SKM-1 treated with dmso at 0.1 percent for 144 hours (cell line): ENCODE measurements at regions not wholly inside any gene's neighbourhood (a gene's known extent, or its start where the extent isn't known, plus 50 kb on each side); places are given as distances from the start of the nearest gene placed in this dataset.
"Not testable (repeated sequence)": the region's sequence is repeated elsewhere in the genome, so short reads cannot be mapped to it uniquely, and the experiment has no call there.

Experiments
- DNase-seq: peaks from one replicate; lab custom pipeline; 2025; ENCODE audit not compliant: unreplicated experiment; lab: John Stamatoyannopoulos, UW

DNA sequence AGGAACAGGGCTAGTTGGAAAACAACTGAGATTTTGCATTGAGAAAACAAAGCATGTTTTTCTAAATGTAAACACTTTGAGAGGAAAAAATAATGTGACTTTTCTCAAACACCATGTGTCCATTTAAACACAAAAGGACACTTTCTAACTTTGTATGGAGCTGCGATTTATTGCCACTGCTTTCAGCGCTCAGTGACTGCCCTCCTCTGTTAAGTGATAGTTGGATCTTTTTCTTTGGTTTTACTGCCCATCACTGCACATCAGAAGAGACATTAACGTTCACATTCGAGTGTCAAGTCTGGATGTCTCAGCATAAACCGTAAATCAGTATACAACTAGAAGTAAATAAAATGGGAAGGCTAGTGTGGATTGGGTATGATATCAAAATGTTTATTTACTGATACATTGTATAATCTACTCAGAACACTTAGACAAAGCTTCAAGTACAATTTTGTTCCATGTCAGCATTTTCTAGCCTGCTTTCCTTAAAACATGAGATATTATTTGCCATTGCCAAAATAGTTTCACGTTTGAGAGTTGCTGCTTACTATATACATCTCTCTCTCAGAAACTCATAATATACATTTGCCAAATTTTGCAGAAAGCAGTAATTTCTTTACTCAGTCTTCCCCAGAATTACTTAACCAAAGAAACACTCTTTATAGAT lies 237.6 kb downstream of the IKZF2 start:
- DNase-seq, result no peak

DNA sequence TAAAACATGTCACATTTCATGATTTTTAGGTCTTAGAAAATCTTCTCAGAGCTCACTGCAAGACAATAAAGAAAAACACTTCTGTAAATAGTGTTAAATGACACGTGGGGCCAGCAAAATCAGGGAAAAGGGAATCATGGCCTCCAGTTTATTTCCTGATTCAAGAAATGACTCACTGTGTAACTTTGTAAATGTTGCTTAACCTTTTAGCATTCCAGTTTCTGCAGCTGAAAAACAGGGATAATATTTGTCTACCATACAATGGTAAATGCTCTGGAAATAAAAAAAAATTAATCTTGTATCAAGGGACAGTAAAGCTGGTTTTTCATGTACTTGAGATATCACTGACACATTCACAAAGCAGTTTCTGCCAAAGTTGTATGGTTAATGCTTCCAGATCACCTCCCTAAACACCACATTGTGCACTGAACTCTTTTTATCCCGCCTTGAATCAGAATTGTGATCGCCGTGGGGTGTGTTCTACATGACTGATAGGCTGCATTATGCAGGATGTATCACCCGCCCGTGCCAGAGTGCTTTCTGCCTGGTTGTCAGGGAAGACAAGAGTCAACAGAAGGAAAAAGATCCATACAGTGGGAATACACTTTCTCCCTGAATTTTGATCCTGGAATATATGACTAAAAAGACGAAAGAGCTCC lies 238.8 kb downstream of the IKZF2 start:
- DNase-seq, result no peak

GRCh38 chr2:212911011-212911410 lies 240.4 kb downstream of the IKZF2 start:
- no peak for DNase-seq

DNA sequence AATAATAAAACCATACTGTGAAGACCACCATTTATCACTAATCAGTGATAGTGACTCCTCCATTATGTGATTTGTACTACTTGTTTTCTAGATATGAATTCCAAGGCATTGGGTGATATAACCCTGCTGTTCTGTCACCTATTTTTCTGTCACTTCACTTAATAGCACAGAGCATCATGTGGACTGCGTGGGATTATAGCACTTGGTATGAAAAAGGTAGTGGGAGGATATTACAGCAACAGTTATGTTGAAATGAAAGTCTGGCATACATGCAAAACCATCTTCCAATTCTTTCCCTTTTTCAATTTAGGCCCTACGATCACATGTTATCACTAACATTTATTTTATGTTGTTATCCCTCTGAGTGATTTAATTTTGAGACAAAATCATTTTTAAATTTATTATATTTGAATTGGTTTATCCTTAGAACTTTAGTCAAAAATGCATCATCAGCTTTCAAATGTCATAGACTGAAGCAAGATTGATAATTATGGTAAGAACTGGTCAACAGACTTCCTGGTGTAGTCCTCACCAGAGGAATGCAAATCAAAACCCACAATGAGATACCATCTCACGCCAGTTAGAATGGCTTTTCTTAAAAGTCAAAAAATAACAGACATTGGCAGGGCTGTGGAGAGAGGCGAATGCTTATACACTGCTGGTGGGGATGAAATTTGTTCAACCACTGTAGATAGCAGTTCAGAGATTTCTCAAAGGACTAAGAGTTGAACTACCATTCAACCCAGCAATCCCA lies 242.6 kb downstream of the IKZF2 start:
- DNase-seq, result peak; percentile 5

GRCh38 chr2:212908031-212908430 lies 243.4 kb downstream of the IKZF2 start:
- DNase-seq, result no peak

- no peak for DNase-seq
These were observed 244.8 kb downstream of the IKZF2 start for GRCh38 chr2:212906620-212907019.

DNA sequence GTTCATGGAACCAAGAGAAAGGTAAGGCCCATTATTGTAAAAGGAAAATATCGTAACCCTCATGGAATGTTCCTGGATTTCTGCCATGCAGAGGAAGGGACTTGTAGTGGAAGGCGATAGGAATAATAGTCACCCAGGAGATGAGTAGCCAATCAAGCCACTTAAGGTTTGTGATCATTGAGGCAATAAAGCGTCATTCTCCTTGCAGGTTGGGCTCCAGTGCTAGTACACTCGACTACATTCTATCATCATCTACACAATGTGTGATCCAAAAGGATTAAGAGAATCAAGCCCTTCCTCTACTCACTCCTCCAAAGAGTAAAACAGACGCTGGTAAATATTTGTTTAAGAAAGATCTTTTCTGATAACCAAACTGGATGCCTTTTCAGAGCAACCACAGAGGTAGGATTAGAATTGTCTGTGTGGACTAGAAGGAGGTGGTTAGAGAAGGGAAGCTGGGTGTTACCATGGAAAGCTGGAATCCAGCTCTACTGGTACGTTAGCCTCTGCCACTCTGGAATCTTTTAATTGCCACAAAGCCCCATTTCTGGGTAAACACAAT lies 245.7 kb downstream of the IKZF2 start:
- no peak for DNase-seq

DNA sequence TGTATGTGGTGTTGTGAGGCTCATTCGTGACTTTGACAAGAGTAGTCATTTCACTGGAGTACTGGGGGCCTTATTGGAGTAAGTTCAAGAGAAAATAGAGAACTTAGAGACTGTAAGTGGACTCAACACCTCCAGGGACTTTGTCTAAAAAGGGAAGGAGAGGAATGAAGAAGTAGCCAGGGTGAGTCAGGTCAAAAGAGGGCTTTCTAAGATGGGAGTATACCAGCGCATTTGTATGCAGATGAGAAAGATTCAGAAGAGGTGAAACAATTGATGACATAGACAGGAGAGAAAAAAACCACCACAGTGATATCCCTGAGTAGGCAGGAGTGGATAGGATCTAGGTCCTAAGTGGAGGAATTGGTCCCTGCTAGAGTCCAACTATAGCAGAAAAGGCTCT lies 246.8 kb downstream of the IKZF2 start:
- peak; percentile 94 for DNase-seq

DNA sequence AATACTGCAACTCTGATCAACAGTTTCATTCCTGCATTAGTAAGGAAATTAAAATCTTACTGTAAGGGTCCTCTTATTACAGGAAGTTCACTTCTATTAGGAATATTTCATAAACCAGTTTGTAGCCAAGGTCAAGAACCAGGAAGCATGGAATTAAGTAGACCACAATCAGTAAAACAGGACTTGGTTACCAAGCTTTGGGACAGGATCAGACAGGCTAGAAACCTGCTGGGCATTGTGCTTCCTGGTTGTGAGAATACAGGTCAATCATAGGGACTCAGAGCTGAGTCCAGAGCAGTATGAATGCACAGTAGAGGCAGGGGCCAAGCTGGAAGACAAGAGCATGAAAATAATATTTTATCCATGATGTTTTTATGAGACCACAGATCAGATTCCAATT lies 248.0 kb downstream of the IKZF2 start:
- DNase-seq, result no peak

GRCh38 chr2:212902421-212902820 lies 249.0 kb downstream of the IKZF2 start:
- no peak for DNase-seq

- DNase-seq, result no peak
These were observed 249.7 kb downstream of the IKZF2 start for GRCh38 chr2:212901604-212902275.

DNA sequence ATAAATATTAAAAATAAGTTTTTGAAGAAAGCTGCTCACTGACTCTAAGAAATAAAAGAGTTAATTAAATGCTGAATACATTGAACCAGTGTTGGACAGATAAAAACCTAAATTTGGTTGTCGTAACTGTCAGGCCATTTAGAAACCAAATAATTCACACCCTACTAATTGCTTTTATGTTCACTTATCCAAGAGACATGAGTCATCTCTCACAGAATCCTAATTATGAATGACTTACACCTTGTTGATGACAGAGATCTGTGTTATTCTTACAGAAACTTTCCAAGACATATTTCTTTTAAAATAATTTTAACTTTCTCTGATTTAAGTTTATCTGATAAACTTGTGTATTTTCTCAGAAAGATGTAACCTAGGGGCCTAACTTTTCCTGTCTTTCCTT lies 250.7 kb downstream of the IKZF2 start:
- DNase-seq, result no peak

DNA sequence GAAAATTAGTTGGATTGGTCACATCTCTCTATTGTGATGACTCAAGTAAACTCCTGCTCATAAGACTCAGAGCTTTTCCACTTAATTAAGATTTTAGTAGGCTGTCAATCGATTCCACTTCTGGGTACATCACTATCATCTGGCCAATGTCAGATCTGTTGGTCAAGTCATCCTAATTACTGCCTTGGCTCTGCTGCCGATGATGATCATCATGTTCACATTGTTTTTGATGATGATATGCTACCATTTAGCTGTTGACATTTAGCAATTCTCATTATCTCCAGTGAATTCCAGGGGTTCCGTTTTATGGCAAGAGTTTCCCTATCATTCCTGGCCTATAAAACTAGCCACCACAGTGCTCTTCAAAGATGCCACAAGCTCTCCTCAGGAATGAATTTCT lies 253.4 kb downstream of the IKZF2 start:
- DNase-seq, result no peak

DNA sequence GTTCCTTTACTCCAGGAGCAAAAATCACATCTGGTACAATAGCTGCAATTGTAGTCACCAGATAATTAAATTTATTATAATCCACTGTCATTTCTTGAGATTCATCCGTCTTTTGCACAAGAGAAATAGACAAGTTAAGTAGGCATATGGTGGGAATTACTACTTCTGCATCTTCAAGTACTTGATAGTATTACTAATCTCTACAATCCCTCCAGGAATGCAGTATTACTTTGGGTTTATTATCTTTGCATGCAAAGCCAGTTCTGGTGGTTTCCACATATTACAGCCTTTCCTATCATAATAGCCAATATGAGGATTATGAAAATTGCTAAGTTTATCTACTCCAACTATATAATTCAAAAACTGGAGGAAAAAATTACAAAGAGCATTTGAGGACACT lies 254.1 kb downstream of the IKZF2 start:
- DNase-seq, result no peak

- no peak for DNase-seq
These were observed 257.4 kb downstream of the IKZF2 start for GRCh38 chr2:212894026-212894425.

DNA sequence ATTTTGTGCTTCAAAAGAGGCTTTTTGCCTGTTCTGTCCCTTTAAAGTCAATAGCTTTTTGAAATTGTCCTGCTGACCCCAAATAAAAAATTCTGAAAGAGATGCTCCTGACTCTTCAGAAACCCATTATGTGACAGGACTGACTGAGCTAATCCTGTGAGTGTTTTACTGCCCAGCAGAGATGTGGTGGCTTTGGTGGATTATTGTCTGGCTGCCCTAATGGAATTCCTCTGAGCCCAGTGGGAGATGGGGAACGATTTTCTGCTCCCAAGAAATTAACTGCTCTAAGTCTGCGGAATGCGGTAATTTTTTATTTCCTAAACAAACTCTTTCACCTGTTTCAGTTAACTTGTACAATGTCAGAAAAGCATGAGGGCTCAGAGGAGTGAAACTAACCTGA lies 258.2 kb downstream of the IKZF2 start:
- no peak for DNase-seq

DNA sequence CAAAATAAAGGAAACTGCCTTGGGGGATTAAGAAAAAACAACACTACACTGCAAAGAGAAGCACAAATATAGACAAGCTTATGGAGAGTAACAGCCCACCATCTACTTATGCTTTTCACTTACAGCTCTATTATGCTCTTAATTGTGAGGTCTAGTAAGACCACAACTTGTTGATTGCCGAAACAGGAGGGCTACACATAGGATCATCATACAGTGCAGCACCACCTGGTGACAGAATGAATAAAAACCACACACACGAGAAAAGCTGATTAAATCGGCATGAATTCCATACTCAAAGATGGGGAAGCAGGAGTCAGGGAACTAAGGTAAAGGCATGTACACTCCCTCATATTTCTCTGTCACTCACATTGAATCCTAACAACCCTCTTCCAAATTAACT lies 259.2 kb downstream of the IKZF2 start:
- no peak for DNase-seq

- no peak for DNase-seq
These were observed 259.8 kb downstream of the IKZF2 start for GRCh38 chr2:212891580-212891979.

DNA sequence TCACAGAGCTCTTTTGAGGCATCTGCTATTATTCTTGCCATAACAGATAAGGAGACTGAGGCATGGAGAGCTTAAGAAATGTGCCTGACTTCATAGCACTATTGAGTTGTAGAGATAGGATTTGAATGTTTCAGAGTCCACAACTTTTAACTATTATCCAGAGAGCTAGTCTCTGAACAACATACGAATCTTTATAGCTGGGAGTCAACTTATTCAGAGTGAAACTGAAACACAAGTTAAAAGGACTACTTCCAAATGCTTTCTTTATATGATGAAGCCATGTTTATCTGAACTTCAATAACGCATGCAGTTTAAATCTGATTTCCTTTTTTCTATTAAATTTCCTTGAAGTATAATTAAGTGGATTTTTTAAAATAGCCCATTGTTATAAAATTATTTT lies 268.8 kb downstream of the IKZF2 start:
- DNase-seq, result no peak

DNA sequence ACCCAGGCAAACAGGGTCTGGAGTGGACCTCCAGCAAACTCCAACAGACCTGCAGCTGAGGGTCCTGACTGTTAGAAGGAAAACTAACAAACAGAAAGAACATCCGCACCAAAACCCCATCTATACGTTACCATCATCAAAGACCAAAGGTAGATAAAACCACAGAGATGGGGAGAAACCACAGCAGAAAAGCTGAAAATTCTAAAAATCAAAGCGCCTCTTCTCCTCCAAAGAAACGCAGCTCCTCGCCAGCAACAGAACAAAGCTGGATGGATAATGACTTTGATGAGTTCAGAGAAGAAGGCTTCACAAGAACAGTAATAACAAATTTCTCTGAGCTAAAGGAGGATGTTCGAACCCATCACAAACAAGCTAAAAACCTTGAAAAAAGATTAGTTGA lies 274.9 kb downstream of the IKZF2 start:
- DNase-seq, result not testable (repeated sequence)

DNA sequence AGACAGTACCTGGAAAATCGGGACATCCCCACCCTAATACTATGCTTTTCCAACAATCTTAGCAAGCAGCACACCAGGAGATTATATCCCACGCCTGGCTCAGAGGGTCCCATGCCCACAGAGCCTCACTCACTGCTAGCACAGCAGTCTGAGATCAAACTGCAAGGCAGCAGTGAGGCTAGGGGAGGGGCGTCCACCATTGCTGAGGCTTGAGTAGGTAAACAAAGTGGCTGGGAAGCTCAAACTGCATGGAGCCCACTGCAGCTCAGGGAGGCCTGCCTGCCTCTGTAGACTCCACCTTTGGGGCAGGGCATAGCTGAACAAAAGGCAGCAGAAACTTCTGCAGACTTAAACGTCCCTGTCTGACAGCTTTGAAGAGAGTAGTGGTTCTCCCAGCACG lies 275.5 kb downstream of the IKZF2 start:
- not testable (repeated sequence) for DNase-seq
